OCI-LY1 (cell line): ENCODE measurements at regions not wholly inside any gene's neighbourhood (a gene's known extent, or its start where the extent isn't known, plus 50 kb on each side); places are given as distances from the start of the nearest gene placed in this dataset.

Source experiments
- H2AFZ ChIP-seq: fragments of 200-600 bp; sonication (generic), shearing (Covaris generic); 2 replicates; pipeline ENCODE4 v1.6.0; 2014; ENCODE audit warnings: antibody characterized with exemption, mild to moderate bottlenecking, low read length
- H3F3A ChIP-seq: fragments of 200-600 bp; sonication (generic), shearing (Covaris generic); 2 replicates; pipeline ENCODE4 v1.6.0; 2014; ENCODE audit warnings: mild to moderate bottlenecking, antibody characterized with exemption, low read length, moderate library complexity; ENCODE audit not compliant: insufficient read depth
- H3K27ac ChIP-seq: fragments of 200-600 bp; sonication (generic); 2 replicates; pipeline ENCODE4 v1.5.1; 2014; ENCODE audit warnings: low read length, mixed run types, mild to moderate bottlenecking, low read depth; ENCODE audit not compliant: poor library complexity, severe bottlenecking
- H3K27me3 ChIP-seq: fragments of 200-600 bp; sonication (generic); 2 replicates; pipeline ENCODE4 v1.6.0; 2014; ENCODE audit warnings: antibody characterized with exemption, mild to moderate bottlenecking, low read length, moderate library complexity; ENCODE audit not compliant: insufficient read depth
- H3K36me3 ChIP-seq: fragments of 200-600 bp; sonication (generic); 2 replicates; pipeline ENCODE4 v1.6.1; 2014; ENCODE audit warnings: mild to moderate bottlenecking, antibody characterized with exemption, low read length, moderate library complexity, mixed read lengths; ENCODE audit not compliant: insufficient read depth
- H3K4me1 ChIP-seq: fragments of 200-600 bp; sonication (generic); 2 replicates; pipeline ENCODE4 v1.5.1; 2014; ENCODE audit warnings: mild to moderate bottlenecking, low read length, moderate library complexity; ENCODE audit not compliant: insufficient read depth, severe bottlenecking
- H3K4me2 ChIP-seq: fragments of 200-600 bp; sonication (generic), shearing (Covaris generic); 2 replicates; pipeline ENCODE4 v1.6.1; 2014; ENCODE audit warnings: low read length
- H3K4me3 ChIP-seq: fragments of 200-600 bp; sonication (generic); 2 replicates; pipeline ENCODE4 v1.5.1; 2014; ENCODE audit warnings: low read length, low read depth, mild to moderate bottlenecking, mixed read lengths; ENCODE audit not compliant: poor library complexity, severe bottlenecking
- H3K79me2 ChIP-seq: fragments of 200-600 bp; shearing (Covaris generic); 2 replicates; pipeline ENCODE4 v1.6.1; 2016; ENCODE audit warnings: mixed run types, low read length, mixed read lengths; ENCODE audit not compliant: insufficient read depth
- H3K9ac ChIP-seq: fragments of 200-600 bp; sonication (generic), shearing (Covaris generic); 2 replicates; pipeline ENCODE4 v1.6.1; 2014; ENCODE audit warnings: mild to moderate bottlenecking, low read length, mixed read lengths
- H3K9me2 ChIP-seq: fragments of 200-600 bp; sonication (generic), shearing (Covaris generic); 2 replicates; pipeline ENCODE4 v1.6.1; 2014; ENCODE audit warnings: low read depth, mild to moderate bottlenecking, low read length, mixed read lengths
- H3K9me3 ChIP-seq: fragments of 200-600 bp; shearing (Covaris generic); 2 replicates; pipeline ENCODE4 v1.6.1; 2014; ENCODE audit warnings: low read length, mixed read lengths
- H4K20me1 ChIP-seq: fragments of 200-600 bp; sonication (generic), shearing (Covaris generic); 2 replicates; pipeline ENCODE4 v1.6.0; 2016; ENCODE audit warnings: mild to moderate bottlenecking, low read length; ENCODE audit not compliant: insufficient read depth
- EZH2 ChIP-seq: fragments of 200-600 bp; sonication (generic), shearing (Covaris generic); IDR thresholded peaks from 2 replicates; pipeline ENCODE4 v1.8.0; 2017; ENCODE audit warnings: borderline replicate concordance, mixed run types, mild to moderate bottlenecking, antibody characterized with exemption, low read length, moderate library complexity, mixed read lengths
- TF ChIP-seq, protein P1 (sequence below): fragments of 200-600 bp; sonication (generic), shearing (Covaris generic); IDR thresholded peaks from 2 replicates; pipeline ENCODE4 v1.5.1; 2017; ENCODE audit warnings: mild to moderate bottlenecking, antibody characterized with exemption, low read length, moderate library complexity, mixed read lengths

DNA sequence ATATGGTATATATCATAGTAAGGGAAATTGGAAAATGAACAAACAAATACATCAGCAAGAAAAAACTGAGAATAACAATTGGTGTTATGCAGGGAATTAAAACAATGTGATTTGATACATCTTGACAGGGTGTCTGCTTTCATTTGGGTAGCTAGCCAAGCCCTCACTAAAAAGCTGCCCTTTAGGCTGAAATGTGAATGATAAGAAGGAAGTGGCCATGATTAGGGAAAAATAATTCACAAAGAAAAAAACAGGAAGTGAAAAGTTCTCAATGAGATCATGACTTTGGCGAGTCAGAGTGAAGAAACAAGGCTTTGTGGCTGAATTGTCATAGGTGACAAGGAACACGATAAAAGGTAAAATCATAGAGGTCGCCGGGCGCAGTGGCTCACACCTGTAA, 675.8 kb upstream of the SLIT2 start:
- Histone ChIP-seq H3K4me3 (no peak overlapping the region), H3K4me2 (no peak overlapping the region), H4K20me1 (no peaks in the 10 kb centered on the region), H3K79me2 (no peaks in the 10 kb centered on the region), H3K36me3 (no peaks in the 10 kb centered on the region), H3K9me3 (no peaks in the 10 kb centered on the region), H2AFZ (no peak overlapping the region), H3K27me3 (no peaks in the 10 kb centered on the region), H3K9me2 (no peaks in the 10 kb centered on the region), H3K4me1 (peaks cover 17% of the 10 kb centered on the region), H3F3A (no peaks in the 10 kb centered on the region), H3K27ac (no peak overlapping the region), H3K9ac (no peak overlapping the region)
- TF ChIP-seq, protein P1, sequence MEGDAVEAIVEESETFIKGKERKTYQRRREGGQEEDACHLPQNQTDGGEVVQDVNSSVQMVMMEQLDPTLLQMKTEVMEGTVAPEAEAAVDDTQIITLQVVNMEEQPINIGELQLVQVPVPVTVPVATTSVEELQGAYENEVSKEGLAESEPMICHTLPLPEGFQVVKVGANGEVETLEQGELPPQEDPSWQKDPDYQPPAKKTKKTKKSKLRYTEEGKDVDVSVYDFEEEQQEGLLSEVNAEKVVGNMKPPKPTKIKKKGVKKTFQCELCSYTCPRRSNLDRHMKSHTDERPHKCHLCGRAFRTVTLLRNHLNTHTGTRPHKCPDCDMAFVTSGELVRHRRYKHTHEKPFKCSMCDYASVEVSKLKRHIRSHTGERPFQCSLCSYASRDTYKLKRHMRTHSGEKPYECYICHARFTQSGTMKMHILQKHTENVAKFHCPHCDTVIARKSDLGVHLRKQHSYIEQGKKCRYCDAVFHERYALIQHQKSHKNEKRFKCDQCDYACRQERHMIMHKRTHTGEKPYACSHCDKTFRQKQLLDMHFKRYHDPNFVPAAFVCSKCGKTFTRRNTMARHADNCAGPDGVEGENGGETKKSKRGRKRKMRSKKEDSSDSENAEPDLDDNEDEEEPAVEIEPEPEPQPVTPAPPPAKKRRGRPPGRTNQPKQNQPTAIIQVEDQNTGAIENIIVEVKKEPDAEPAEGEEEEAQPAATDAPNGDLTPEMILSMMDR = no peak
- TF ChIP-seq EZH2 = no peak

DNA sequence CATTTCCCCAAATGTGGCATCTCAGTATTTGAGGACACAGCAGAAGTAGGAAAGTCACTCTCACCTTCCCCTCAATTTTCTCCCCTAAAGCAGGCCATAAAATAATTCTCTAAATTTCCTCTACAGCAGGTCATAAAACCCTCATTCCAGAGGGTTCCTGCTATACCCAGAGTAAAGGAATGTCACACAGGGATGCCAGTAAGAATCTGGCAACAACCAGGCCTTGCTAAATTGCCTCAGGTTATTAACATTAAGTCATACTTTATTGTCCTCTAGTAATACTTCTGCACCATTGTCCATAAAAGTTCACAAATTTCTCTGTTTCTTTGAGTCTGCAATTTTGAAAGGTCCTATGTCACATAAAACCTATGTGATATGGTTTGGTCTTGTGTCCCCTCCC, 685.7 kb upstream of the SLIT2 start:
- Histone ChIP-seq H3K36me3 (no peaks in the 10 kb centered on the region), H4K20me1 (no peaks in the 10 kb centered on the region), H3K4me3 (no peak overlapping the region), H3K9me3 (no peaks in the 10 kb centered on the region), H3K9ac (no peak overlapping the region), H3K27me3 (no peaks in the 10 kb centered on the region), H3K4me1 (peaks cover 11% of the 10 kb centered on the region), H2AFZ (no peak overlapping the region), H3K27ac (no peak overlapping the region), H3F3A (no peaks in the 10 kb centered on the region), H3K4me2 (no peak overlapping the region), H3K9me2 (no peaks in the 10 kb centered on the region), H3K79me2 (no peaks in the 10 kb centered on the region)
- TF ChIP-seq, protein P1 = no peak
- TF ChIP-seq EZH2 = no peak

DNA sequence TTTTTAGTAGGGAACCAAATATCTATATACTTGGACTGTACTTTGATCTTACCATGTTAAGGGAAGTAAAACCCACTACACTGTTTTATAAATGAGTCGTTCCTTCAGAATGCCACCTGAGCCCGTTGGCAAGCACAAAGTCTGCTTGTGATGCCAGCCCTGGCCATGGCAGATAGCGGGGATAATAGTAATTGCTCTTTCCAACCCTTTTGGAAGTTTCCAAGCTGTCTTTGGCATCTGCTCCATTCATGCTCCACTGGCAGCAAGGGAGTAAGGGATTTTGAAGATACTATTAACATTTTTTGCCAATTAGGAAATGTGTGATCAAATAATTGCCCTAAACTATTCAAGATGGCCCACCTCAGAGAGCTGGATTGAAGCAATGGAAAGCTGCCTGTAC, 689.2 kb upstream of the SLIT2 start:
- Histone ChIP-seq H3K4me1 (no peaks in the 10 kb centered on the region), H3K27ac (no peak overlapping the region), H4K20me1 (no peaks in the 10 kb centered on the region), H3F3A (no peaks in the 10 kb centered on the region), H3K79me2 (no peaks in the 10 kb centered on the region), H3K4me3 (no peak overlapping the region), H3K9ac (no peak overlapping the region), H3K4me2 (no peak overlapping the region), H3K9me3 (no peaks in the 10 kb centered on the region), H2AFZ (no peak overlapping the region), H3K9me2 (no peaks in the 10 kb centered on the region), H3K36me3 (no peaks in the 10 kb centered on the region), H3K27me3 (no peaks in the 10 kb centered on the region)
- TF ChIP-seq, protein P1 = no peak
